Fibroblast of skin of right quadriceps (primary cell): ENCODE measurements at regions not wholly inside any gene's neighbourhood (a gene's known extent, or its start where the extent isn't known, plus 50 kb on each side); places are given as distances from the start of the nearest gene placed in this dataset.

Source experiments
- DNase-seq: peaks from one replicate; pipeline ENCODE4 v3.0.0-alpha.2; 2013

GRCh38 chr10:133035952-133036351 lies 51.8 kb upstream of the ADGRA1 start:
- DNase-seq = no peak

GRCh38 chr10:133034762-133035161 lies 53.0 kb upstream of the ADGRA1 start:
- no peak for DNase-seq

DNA sequence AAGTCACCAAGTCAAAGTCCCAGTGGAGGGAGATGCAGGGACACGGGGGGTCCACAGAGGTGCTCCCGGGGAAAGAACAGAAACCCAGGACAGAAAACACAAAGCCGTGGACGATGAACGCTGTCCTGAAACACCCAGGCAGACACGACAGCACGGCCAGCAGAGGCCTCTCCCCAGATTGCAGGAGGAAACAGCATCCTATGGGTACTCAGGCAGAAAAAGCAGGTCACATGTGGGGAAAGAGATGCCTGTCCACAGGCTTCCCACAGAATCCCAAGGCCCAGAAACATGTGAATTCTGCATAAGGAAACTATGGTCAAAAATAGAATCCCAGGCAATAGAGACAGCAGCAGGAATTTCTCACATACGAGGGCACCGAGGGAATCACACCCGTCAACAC lies 53.6 kb upstream of the ADGRA1 start:
- DNase-seq = no peak

DNA sequence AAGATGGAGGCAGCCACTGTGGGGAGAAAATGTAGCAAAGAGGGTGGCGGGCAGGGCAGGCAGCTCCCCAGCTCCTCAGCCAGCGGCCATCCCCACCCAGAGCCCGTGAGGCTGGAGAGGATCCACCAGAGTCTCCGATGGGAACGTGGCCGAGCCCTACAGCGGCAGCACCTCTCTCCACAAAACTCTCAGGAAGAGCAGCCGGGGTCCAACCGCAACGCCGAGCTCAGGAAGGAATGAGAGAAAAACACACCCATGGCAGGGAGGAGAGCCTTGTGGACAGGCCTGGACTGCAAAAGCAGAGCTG lies 54.0 kb upstream of the ADGRA1 start:
- DNase-seq = no peak

GRCh38 chr10:133032976-133033741 lies 54.6 kb upstream of the ADGRA1 start:
- DNase-seq = no peak

GRCh38 chr10:133032231-133032630 lies 55.5 kb upstream of the ADGRA1 start:
- DNase-seq = no peak

- no peak for DNase-seq
Observed at GRCh38 chr10:133031541-133032125, 56.1 kb upstream of the ADGRA1 start.

DNA sequence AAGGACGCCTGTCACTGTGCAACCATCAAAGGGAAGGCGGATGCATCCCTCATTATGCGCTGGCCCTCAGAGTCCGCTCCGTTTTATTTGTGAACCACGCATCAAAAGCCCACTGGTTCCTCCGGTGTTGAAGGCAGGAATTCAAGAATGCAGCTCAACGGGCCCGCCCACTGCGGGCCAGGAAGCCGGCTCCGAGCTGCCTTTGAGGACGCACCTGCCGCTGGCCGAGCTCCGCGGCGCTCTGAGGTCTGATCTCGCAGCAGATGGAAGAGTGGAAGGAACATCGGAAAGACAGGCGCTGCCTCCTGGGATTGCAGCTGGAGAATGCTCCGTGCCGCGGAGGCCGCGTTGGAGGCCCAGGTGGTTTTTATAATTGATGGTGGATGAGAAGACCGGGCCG lies 56.9 kb upstream of the ADGRA1 start:
- DNase-seq = no peak

- no peak for DNase-seq
Observed at GRCh38 chr10:133030126-133030525, 57.6 kb upstream of the ADGRA1 start.

- no peak for DNase-seq
Observed at GRCh38 chr10:133028956-133029355, 58.8 kb upstream of the ADGRA1 start.

DNA sequence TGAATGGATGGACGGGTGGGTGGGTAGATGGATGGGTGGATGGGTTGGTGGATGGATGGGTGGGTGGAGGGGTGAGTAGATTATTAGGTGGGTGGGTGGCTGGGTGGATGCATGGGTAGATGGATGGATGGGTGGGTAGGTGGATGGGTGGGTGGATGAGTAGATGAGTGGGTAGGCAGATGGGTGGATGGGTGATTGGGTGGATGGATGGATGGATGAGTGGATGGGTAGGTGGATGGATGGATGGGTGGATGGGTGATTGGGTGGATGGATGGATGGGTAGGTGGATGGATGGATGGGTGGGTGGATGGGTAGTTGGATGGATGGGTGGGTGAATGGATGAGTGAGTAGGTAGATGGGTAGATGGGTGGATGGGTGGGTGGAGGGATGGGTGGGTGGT lies 59.6 kb upstream of the ADGRA1 start:
- no peak for DNase-seq

- no peak for DNase-seq
Observed at GRCh38 chr10:133027482-133027881, 60.2 kb upstream of the ADGRA1 start.

GRCh38 chr10:133026726-133027395 lies 60.9 kb upstream of the ADGRA1 start:
- DNase-seq = no peak

GRCh38 chr10:133026171-133026570 lies 61.6 kb upstream of the ADGRA1 start:
- DNase-seq = no peak

DNA sequence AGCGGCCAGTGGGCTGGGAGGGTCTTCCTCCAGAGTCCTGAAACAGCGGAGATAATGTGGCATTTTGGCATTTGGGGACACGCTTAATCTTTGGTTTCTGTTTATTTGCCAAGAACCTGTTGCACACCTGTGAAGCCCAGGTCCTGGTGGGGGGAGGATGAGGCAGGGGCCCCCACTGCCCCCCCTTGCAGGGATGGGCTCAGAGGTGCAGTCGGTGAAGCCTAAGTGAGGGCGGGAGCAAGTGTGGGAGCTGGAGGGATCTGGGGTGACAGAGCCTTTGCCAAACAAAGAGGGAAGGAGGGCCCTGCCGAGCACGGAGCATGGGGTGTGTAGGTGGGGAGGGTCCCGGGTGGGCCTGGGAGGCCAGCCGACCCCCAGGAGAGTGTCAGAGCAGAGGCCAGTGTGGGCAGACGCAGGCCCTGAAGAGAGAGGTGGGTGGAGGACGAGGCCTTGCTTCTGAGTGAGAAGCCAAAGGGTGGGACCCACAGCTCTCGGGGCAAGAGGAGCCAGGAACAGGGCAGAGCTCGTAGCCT lies 62.1 kb upstream of the ADGRA1 start:
- DNase-seq = no peak

DNA sequence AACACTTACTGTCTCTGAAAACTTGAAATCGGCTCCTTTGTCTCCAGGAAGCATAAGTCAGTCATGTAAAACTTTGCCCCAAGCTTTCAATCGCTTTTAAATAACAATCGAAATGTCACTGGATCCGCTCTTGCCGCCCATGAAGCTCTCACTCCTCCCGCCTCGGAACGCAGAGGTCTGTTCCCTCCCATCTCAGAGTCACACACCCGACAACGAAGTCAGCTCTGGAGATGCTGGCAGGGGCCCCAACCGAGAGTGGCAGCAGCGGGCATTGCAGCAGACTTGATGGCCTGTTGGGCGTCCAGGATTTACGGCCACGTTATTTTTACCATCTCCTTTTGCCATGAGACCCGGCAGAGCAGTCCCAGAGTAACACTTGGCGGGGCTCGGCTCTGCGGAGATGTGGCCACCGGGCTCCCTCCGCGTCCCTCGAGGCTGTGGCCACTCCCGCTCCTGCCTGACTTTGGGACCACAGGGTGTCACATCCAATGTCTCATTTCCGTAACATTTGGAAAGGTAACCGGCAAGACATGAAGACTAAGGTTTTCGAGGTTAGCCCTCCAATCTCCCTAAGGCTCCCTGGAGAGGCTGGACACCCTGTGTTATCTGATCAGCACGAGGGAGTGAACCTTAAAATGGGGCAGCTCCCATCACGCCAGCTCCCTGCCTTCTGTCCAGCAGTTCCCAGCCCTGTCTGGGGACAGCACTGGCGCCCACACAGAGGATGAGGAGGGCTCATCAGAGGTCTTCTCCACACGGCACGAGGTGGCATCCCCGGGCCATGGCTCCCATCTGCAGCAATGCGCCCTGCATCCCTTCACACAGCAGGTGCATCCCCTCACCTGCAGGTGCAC lies 62.8 kb upstream of the ADGRA1 start:
- DNase-seq = no peak

- DNase-seq = no peak
Observed at GRCh38 chr10:133023216-133023843, 64.4 kb upstream of the ADGRA1 start.

GRCh38 chr10:133022776-133023100 lies 65.0 kb upstream of the ADGRA1 start:
- DNase-seq = no peak

DNA sequence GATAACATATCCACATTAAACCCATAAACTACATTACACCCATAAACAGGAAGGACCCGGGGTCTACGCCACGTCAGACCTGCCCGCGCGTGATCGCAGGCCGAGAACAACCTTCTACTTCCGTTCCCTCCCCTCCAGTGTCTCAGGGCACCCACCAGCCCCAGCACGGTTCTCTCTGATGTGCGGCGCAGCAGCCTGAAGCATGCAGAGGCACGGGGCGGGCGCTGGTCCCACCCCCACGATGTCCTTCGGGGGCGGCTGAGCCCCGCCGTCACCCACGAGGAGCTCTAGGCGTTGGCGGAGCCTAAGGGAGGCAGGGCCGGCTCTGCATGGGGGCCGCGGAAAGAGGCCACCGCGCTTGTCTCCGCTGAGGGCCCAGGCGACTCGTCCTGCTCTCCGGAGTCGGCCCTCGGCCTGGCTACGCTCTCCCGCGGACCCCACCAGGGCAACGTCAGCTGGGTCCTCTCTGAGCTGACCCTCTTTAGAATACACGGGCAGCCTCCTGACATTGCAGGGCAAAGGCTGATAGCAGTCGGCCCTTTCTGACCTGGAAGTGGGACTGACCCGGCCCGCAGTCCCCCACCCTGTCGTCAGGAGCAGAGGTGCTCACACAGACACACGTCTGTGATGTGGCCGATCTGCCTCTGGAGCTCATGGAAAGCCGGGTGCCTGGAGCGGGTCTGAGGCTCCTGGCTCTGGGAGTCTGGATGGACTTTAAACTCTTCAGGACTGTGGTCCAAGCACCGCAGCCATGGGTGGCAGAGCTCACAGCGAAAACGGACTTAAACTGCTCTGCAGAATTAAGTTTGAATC lies 65.6 kb upstream of the ADGRA1 start:
- no peak for DNase-seq

- DNase-seq = no peak
Observed at GRCh38 chr10:133021116-133021962, 66.4 kb upstream of the ADGRA1 start.

DNA sequence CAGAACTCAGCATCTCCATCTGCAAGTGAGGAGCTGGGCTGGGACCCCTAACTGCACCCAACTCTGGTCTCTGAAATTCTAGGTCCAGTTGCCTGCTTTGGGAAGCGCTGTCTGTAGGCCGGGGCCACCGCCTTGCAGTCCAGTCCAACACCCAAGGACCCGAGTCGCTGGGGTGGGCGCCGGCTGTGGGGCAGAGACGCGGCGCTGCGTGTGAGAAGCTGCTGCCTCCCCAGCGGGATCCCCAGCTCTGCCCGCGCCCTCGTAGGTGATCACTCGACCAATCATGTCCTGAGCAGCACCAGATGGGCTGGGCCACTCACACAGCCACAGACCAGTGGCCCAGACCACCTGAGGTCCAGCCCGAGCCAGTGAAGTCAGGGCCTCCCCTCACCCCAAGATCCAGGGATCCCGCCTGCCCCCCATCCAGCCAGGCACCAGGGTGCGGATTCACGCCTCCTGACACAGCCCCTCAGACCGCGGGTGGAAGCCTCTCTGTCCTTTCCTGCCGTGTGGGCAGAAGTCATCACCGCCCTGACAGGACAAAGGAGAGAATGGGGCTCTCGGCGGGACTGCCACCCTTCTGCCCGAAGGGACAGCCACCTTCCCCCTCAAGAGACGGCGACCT lies 67.4 kb upstream of the ADGRA1 start:
- DNase-seq = no peak
